ENCODE measurements at regions not wholly inside any gene's neighbourhood (a gene's known extent, or its start where the extent isn't known, plus 50 kb on each side); places are given as distances from the start of the nearest gene placed in this dataset.

- TF ChIP-seq MYC (IDR thresholded peaks at IDR 0.05; ENCODE audit: low read depth, low read length) (no peak), MAX (IDR thresholded peaks at IDR 0.05; ENCODE audit: low read depth, low read length) (no peak), POLR2A (IDR thresholded peaks at IDR 0.05; ENCODE audit: extremely low read depth, insufficient read length) (no peak)
- TF ChIP-seq, protein P1, sequence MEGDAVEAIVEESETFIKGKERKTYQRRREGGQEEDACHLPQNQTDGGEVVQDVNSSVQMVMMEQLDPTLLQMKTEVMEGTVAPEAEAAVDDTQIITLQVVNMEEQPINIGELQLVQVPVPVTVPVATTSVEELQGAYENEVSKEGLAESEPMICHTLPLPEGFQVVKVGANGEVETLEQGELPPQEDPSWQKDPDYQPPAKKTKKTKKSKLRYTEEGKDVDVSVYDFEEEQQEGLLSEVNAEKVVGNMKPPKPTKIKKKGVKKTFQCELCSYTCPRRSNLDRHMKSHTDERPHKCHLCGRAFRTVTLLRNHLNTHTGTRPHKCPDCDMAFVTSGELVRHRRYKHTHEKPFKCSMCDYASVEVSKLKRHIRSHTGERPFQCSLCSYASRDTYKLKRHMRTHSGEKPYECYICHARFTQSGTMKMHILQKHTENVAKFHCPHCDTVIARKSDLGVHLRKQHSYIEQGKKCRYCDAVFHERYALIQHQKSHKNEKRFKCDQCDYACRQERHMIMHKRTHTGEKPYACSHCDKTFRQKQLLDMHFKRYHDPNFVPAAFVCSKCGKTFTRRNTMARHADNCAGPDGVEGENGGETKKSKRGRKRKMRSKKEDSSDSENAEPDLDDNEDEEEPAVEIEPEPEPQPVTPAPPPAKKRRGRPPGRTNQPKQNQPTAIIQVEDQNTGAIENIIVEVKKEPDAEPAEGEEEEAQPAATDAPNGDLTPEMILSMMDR (IDR thresholded peaks at IDR 0.05; ENCODE audit: low read depth, low read length), result no peak
- H3K4me3 ChIP-seq (ENCODE audit: low read depth, low read length), result no peak overlapping the region
- DNase-seq (ENCODE audit: low read depth), result no peak
Observed at GRCh38 chr9:90555351-90556057, 87.1 kb downstream of the DIRAS2 start.

DNA sequence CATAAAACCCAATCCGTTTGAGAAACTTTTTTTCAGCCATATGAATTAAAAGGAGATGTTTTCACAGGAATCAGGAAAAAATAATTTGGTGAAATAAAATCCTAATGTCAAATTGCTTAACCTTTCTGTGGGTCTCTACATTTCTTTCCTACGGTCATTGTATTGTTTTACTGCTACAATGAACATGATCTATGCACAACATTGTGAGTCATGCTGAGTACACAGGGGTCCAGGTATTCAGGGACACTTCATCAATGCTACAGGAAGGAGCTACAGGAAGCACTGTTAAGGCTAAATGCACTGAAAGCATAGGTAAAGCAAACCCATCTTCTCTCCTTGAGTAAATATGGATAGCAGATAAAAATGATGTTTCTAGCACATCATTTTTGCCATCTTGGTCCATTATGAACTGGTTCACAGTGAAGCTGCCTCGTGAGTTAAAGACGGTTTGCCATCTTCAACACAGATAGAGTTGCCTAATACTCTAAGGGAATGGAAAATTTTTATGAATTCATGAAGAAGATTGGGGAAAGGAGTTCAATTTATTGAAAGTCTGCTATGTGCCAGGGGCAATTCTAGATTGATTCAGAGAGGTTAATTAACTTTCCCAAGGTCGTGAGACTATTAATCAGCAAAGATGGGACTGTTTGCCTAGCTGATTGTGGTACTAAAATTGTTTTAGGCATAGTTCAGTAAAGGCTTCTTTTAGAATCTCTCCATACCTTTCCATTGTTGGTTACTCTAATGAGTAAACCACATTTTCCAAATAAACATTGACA, 85.5 kb downstream of the DIRAS2 start:
- no peak overlapping the region for H3K4me3 ChIP-seq (ENCODE audit: low read depth, low read length)
- no peak for TF ChIP-seq POLR2A (IDR thresholded peaks at IDR 0.05; ENCODE audit: extremely low read depth, insufficient read length)
- TF ChIP-seq, protein P1 (IDR thresholded peaks at IDR 0.05; ENCODE audit: low read depth, low read length), result no peak
- no peak for TF ChIP-seq MYC (IDR thresholded peaks at IDR 0.05; ENCODE audit: low read depth, low read length)
- no peak for TF ChIP-seq MAX (IDR thresholded peaks at IDR 0.05; ENCODE audit: low read depth, low read length)
- DNase-seq (ENCODE audit: low read depth), result no peak

- no peak overlapping the region for H3K4me3 ChIP-seq (ENCODE audit: low read depth, low read length)
- no peak for TF ChIP-seq POLR2A (IDR thresholded peaks at IDR 0.05; ENCODE audit: extremely low read depth, insufficient read length)
- no peak for TF ChIP-seq MYC (IDR thresholded peaks at IDR 0.05; ENCODE audit: low read depth, low read length)
- TF ChIP-seq MAX (IDR thresholded peaks at IDR 0.05; ENCODE audit: low read depth, low read length), result no peak
- TF ChIP-seq, protein P1 (IDR thresholded peaks at IDR 0.05; ENCODE audit: low read depth, low read length), result no peak
- DNase-seq (ENCODE audit: low read depth), result no peak
Observed at GRCh38 chr9:90559075-90560073, 83.2 kb downstream of the DIRAS2 start.
